Stimulated activated CD4-positive, alpha-beta T cell treated with anti-CD3 and anti-CD28 coated beads, Interleukin-4, amount 100 ng/mL, for 1 hour (primary cell): ENCODE measurements at regions not wholly inside any gene's neighbourhood (a gene's known extent, or its start where the extent isn't known, plus 50 kb on each side); places are given as distances from the start of the nearest gene placed in this dataset.

Experiments used
- DNase-seq: peaks from one replicate; pipeline ENCODE4 v3.0.0-alpha.2; 2020

- no peak for DNase-seq
These were observed 52.0 kb downstream of the MAGEF1 start for GRCh38 chr3:184659797-184660301.

DNA sequence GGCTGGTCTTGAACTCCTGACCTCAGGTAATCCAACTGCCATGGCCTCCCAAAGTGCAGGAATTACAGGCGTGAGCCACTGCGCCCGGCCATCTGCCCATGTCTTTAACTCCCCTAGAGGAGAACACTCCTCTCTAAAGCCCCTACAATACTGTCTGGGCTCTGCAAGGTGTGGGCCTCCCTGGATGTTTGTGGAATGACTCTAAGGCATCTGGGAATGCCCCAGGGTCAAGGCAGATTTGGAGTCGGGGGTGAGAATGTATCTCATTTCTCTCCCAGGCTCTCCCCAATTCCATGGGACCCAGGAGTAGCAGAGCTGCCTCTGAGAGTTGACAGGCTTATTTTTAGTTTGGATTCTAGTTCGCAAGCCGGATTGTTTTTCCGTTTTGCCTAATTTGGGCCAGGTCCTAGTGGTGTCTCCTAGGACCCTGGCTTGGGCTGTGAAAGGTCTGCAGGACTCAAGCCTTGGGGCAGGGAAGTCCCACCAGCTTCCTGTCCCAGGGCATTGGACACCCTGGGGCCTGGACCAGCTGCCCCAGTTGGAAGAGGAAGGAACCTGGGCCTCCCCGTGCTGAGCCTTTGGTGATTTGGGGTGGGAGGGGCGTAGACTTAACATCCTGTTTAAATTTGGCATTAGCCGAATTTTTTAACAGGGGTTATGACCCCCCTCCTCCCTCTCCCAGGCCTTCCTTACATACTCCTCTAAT is 53.5 kb downstream of the MAGEF1 start:
- no peak for DNase-seq

GRCh38 chr3:184656829-184657681 is 54.8 kb downstream of the MAGEF1 start:
- no peak for DNase-seq

GRCh38 chr3:184656458-184656828 is 55.4 kb downstream of the MAGEF1 start:
- no peak for DNase-seq

DNA sequence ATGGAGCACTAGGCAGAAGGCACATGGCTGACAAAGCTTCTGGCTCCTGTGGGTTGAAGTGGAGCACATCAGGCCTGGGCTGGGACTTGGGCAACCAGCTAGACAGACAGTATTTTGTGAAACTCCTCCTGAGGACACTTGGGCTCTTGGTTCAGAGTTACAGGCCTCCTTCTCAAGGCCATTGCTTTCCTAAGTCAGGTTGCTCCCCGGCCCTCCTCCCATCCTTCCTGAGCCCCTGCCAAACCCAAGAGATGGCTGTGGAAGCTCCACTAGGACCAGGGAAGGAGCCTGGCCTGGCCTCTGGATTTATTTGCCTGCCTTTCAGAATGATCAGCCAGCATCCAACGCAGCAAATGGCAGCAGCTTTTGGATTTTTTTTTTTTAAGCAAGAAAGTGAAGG is 56.3 kb downstream of the MAGEF1 start:
- DNase-seq, result no peak

- no peak for DNase-seq
These were observed 57.5 kb downstream of the MAGEF1 start for GRCh38 chr3:184654375-184654774.

DNA sequence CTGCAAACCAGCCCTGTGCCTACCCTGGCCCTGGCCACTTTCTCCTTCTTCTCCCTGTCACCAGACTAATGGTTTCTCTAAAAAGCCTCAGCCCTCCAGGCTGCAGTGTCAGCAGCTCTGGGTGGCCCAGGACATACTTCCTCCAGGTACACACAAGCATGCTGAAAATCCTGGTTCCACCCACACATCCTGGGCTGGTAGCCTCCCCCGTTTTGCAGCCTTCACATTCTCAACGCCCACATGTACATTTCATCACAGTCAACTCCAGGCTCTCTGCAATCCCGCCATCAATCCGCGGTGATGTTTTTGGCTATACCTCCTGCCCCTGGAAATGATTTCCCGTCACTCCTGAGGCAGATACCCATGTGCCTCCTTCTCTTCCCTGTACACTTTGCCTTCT is 59.4 kb downstream of the MAGEF1 start:
- DNase-seq, result no peak

- no peak for DNase-seq
These were observed 60.0 kb downstream of the MAGEF1 start for GRCh38 chr3:184651904-184652303.

- no peak for DNase-seq
These were observed 63.2 kb downstream of the MAGEF1 start for GRCh38 chr3:184648636-184649035.

DNA sequence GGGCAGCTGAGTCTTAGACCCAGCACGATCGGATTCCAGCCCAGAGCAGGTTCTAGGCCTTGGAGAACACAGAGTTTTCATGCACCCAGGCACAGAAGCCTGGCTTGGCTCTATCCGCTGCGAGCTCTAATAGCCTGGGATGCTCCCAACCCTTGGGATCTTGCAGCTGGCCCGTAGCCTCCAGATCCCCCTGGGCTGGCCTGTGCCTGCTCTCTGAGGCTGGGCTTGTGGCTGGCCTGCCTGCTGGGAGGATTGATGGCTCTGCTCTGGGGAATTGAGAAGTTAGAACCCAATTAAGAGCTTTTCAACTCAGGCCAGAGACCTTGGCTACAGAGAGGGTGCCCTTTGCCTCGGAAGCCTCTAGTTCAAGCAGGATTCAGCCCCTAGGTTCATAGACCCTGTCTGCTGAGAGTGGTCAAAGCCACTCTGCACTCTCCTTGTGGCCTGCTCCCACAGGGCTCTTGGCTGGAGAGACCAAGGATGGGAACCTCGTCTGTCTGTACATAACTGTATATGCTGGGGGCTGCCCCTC is 64.4 kb downstream of the MAGEF1 start:
- no peak for DNase-seq

GRCh38 chr3:184645336-184645735 is 66.5 kb downstream of the MAGEF1 start:
- DNase-seq, result no peak

- no peak for DNase-seq
These were observed 68.4 kb downstream of the MAGEF1 start for GRCh38 chr3:184643442-184643841.

- no peak for DNase-seq
These were observed 69.1 kb downstream of the MAGEF1 start for GRCh38 chr3:184642631-184643285.

- no peak for DNase-seq
These were observed 70.4 kb downstream of the MAGEF1 start for GRCh38 chr3:184641430-184641829.

DNA sequence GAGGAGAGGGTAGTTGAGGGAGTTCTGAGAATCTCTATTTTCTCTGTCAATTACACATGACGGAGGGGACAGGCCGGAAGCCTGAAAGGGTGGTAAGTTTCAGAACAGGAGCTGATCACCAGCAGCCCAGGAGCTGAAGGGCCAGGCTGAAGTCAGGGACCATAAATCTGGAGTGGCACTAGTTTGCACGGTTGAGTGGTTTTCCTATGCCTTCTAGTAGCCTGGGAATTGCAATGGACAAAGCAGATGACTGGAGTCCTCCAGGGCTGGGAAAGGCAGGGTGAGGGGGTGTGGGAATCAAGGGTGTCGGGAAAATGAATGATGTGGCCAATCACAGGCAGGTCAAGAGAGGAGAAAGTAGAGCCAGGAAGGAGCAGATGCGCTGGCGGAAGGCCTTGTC is 72.5 kb downstream of the MAGEF1 start:
- no peak for DNase-seq

GRCh38 chr3:184637705-184638104 is 74.2 kb downstream of the MAGEF1 start:
- no peak for DNase-seq

- DNase-seq, result peak; percentile 13
These were observed 75.0 kb downstream of the MAGEF1 start for GRCh38 chr3:184636741-184637316.

- no peak for DNase-seq
These were observed 74.2 kb downstream of the EPHB3 start for GRCh38 chr3:184635774-184636173.

DNA sequence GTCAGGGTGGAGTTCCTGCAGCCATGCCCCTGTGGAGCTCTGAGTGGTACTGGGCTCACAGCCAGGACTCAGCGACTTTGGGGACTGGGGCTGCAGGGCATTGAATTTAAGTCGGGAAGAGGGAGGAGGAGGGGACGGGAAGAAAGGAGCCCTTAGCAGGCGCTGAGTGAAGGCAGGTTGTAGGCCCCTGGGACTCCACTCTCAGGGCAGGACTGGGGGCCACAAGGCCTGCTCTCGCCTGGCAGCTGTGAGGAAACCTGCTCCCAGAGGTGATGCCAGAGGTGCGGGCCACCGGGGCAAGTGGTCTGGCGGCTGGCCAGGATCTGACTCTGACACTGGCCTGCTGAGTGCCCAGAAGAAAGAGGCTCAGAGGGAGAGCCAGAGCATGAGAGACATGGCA is 73.5 kb downstream of the EPHB3 start:
- no peak for DNase-seq

- no peak for DNase-seq
These were observed 71.6 kb downstream of the EPHB3 start for GRCh38 chr3:184633237-184633579.

- DNase-seq, result no peak
These were observed 71.1 kb downstream of the EPHB3 start for GRCh38 chr3:184632551-184633236.
